SK-N-SH (cell line): ENCODE measurements at regions not wholly inside any gene's neighbourhood (a gene's known extent, or its start where the extent isn't known, plus 50 kb on each side); places are given as distances from the start of the nearest gene placed in this dataset.

Experiments
- CHD2 ChIP-seq: fragments of 150-350 bp; IDR thresholded peaks from 2 replicates; pipeline ENCODE4 v1.6.1; 2018; ENCODE audit warnings: low read length; ENCODE audit not compliant: partially characterized antibody
- CTCF ChIP-seq: fragments of 200-600 bp; sonication (generic); IDR thresholded peaks from 2 replicates; pipeline ENCODE4 v1.6.1; 2017; ENCODE audit warnings: antibody characterized with exemption, mild to moderate bottlenecking, moderate library complexity
- EP300 ChIP-seq, 2 experiments: IDR thresholded peaks; 2 replicates each; pipeline versions ENCODE4 v1.4.0 to v1.6.1; 2012; ENCODE audit warnings: borderline replicate concordance in 1 of 2, low read depth in 1 of 2, low read length in 1 of 2
- JUND ChIP-seq: IDR thresholded peaks from 2 replicates; pipeline ENCODE4 v1.4.0; 2012
- POLR2AphosphoS5 ChIP-seq: IDR thresholded peaks from 2 replicates; pipeline ENCODE4 v1.6.1; 2012; ENCODE audit warnings: low read depth, low read length
- RCOR1 ChIP-seq: fragments of 150-350 bp; IDR thresholded peaks from 2 replicates; pipeline ENCODE4 v1.6.1; 2017; ENCODE audit warnings: antibody characterized with exemption, low read length
- REST ChIP-seq: IDR thresholded peaks from 2 replicates; pipeline ENCODE4 v1.6.1; 2012; ENCODE audit warnings: mild to moderate bottlenecking, low read depth, low read length, moderate library complexity
- SIN3A ChIP-seq: IDR thresholded peaks from 2 replicates; pipeline ENCODE4 v1.6.1; 2012; ENCODE audit warnings: low read depth, mild to moderate bottlenecking, low read length, moderate library complexity, borderline replicate concordance
- SMC3 ChIP-seq: IDR thresholded peaks from 2 replicates; pipeline ENCODE4 v1.6.1; 2012; ENCODE audit warnings: low read depth, low read length, improper control_type of control experiment
- TAF1 ChIP-seq: IDR thresholded peaks from 2 replicates; pipeline ENCODE4 v1.6.1; 2012; ENCODE audit warnings: low read depth, mild to moderate bottlenecking, low read length, moderate library complexity, borderline replicate concordance

GRCh38 chr14:26974965-26975364, 377.1 kb upstream of the NOVA1 start:
- no peak for TF ChIP-seq CTCF
- TF ChIP-seq RCOR1: no peak
- no peak for TF ChIP-seq EP300 (IDR thresholded peaks at IDR 0.05; ENCODE audit: borderline replicate concordance in 1 of 2, low read depth in 1 of 2, low read length in 1 of 2)
- TF ChIP-seq CHD2: no peak
- TF ChIP-seq REST: no peak
- TF ChIP-seq JUND: no peak
- TF ChIP-seq SIN3A: no peak
- no peak for TF ChIP-seq TAF1
- TF ChIP-seq SMC3: no peak
- TF ChIP-seq POLR2AphosphoS5: no peak
